GM19468 (cell line): ENCODE measurements at regions not wholly inside any gene's neighbourhood (a gene's known extent, or its start where the extent isn't known, plus 50 kb on each side); places are given as distances from the start of the nearest gene placed in this dataset.

ENCODE experiments used
- ATAC-seq: cut with Tn5 transposase; IDR thresholded peaks from one replicate; pipeline ENCODE4 v1.9.1; 2021; ENCODE audit warnings: mild to moderate bottlenecking, moderate library complexity, moderate number of reproducible peaks; ENCODE audit not compliant: unreplicated experiment; ENCODE audit errors: extremely low read depth

GRCh38 chr3:24594161-24594560, 99.5 kb upstream of the THRB start:
- no peak for ATAC-seq

- no peak for ATAC-seq
Measured at GRCh38 chr3:24595796-24596195, 101.1 kb upstream of the THRB start.

DNA sequence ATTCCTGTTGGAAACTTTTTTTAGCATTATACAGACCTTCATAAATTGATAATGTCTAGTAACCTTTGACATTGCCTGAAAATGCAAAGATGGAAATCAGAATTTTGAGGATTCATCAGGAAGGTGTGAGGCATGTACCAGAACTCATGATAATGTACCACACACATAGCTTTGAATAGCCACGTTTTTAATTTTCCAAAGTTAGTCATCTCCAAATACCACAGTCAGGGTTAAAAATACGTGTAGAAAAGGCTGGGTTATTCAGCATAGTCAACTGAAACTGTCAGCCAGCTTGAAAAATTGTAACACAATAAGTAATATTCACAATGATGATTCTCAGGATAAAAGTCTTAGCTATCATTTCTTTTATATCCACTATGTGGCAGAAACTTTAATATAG, 102.0 kb upstream of the THRB start:
- ATAC-seq = no peak

DNA sequence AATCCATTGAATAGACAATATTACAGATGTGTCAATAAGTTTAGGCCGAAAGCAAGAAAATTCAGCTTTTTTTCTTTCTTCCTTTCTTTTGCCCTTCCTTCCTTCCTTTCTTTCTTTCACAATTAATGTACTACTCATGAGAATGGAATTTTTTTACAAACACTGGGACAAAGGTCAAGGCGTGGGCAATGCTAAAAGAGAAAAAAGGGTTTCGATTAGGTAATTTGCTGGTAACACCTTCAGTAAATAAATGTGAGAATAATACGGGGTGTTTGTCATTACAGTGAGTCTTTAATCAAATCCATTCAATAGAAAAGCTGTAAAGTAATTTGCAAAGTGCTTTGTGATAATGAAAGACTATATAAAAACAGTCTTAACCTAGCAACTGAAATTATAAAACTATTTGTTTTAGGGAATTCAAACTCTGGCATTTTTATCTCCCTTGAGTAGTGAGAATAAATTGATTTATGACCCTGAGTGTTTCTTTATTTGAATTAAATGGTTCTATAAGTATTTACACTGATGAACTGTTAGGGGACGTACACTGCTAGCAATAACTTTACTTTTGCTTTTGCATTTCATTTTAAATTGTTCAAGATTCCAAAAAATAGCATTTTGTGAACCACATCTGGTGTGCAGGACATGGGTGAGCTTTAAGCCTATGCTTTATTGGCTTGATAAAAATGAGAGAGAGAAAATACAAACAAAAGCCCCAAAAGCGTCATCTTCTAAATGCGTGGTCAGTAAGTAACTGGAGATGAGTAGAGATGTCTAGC, 104.2 kb upstream of the THRB start:
- no peak for ATAC-seq

DNA sequence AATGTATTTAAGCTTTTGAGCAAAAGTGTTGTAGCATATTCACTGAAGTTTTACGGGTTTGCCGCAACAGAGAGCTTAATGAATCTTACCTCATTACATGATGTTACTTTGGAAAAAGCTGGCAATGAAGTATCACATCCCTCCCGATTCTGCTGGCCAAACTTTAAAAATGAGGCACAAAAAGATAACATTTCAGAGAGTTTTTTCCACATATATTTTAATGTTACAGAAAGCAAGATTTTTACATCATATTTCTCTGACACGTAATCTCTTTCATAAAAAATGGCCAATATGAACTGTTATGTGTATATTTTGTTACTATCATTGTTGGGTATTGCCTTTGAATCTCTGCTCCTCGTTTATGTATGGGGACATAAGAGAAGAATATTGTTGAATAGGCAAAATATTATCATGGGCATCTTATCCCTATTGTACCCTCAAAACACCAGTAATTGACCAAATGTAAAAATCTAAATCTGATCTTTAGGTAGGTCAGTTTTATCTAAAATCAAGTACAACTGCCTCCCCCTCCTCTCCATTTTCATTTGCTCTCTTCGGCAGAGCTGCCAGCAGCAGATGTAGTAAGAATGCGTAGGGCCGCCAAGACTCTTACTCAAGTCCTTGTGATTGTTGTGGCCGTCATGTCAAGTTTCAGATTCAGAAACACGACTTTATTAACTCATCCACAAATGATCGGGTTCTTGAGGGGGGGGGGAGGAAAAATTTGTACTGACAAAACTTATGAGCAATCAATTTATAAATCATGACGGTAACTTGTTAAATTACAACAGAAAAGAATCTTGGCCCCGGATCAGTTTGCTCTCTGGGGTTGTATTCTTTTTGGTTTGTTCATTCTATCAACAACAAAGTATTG, 106.7 kb upstream of the THRB start:
- ATAC-seq = no peak

DNA sequence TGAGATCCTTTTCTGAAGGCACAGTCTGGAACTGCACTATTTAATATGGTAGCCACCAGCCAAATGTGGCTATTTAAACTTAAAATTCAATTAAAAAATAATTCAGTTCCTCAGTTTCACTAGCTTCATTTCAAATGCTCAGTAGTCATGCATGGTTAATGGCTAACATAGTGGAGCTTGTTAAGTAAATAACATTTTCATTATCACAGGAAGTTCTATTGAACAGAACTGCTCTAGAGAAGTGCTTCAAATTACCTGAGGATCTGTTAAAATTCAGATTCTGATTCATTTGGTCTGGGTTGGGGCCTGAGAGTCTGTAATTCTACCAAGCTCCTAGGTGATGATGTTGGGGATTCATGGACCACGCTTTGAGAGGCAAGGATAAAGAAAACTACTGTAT, 109.6 kb upstream of the THRB start:
- ATAC-seq = no peak

- no peak for ATAC-seq
Measured at GRCh38 chr3:24605511-24606028, 110.9 kb upstream of the THRB start.

- no peak for ATAC-seq
Measured at GRCh38 chr3:24607281-24607680, 112.6 kb upstream of the THRB start.

DNA sequence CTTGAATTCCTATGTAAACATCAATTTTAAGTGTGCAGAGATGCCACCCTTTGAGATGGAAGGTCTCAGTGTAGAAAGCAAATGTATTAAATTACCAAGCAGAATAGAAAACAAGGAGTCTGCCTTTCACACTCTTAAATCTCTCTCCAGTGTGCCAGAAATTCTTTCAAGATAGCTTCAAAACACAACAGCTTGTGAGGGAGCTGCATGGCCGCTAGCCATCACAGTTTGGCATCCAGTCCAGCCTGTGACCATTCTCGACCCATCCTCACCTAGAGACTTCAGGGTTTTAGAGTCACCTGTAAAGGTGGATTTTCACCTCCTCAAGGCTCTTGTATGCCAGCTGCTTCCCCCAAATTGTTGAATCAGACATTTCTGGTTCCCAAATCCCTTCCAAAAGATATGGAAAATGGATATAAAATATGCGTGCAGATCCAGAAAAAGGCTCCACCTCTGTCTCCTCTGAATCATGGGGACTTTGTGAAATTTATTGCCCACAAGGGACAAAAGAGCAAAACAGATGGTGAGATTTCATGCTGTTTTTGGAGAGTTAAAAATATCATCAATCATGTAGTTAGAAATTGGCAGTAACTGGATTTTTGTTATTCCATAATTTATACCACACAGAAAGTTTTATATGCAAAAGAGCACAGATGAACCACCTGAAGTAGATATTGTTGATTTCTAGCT, 114.2 kb upstream of the THRB start:
- no peak for ATAC-seq

GRCh38 chr3:24614359-24614758, 119.7 kb upstream of the THRB start:
- ATAC-seq = no peak

- no peak for ATAC-seq
Measured at GRCh38 chr3:24615177-24615576, 120.5 kb upstream of the THRB start.

GRCh38 chr3:24616110-24616829, 121.6 kb upstream of the THRB start:
- no peak for ATAC-seq

DNA sequence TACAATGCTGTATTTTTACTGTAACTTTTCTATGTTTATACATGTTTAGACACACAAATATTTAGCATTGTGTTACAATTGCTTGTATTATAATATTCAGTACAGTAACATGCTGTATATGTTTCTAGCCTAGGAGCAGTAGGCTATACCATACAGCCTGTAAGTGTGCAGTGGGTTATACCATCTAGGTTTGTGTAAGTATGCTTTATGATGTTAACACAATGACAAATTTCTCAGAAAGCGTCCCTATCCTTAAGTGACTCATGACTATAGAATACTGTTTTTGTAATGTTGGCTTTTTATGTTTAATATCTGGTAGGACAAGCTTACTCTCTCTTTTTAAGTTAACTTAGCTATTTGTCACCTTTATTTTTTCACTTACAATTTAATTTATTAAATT, 127.5 kb upstream of the THRB start:
- no peak for ATAC-seq

DNA sequence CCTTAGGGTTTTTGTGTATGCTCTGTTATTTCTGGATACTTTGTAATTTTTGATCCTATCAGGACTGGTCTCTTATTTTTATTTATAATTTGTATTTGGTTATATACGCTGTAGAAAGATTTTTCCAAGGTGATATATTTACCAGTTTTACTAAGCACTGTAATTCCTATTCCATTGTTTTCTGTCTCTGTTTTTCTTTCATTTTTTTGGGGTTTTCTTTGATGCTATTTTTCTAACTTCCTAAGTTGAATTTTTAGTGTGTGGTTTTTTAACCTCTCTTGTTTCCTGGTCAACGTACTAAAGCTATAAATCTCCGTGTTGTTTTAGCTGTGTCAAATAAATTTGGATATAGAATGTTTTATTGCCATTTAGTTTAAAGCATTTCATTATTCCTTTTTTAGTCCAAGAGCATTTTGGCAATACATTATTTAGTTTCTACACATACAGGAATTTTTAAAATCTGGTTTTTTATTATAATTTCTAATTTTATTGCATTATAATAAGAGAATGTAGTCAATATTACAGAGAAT, 128.1 kb upstream of the THRB start:
- ATAC-seq = no peak

- no peak for ATAC-seq
Measured at GRCh38 chr3:24623657-24624056, 129.0 kb upstream of the THRB start.

DNA sequence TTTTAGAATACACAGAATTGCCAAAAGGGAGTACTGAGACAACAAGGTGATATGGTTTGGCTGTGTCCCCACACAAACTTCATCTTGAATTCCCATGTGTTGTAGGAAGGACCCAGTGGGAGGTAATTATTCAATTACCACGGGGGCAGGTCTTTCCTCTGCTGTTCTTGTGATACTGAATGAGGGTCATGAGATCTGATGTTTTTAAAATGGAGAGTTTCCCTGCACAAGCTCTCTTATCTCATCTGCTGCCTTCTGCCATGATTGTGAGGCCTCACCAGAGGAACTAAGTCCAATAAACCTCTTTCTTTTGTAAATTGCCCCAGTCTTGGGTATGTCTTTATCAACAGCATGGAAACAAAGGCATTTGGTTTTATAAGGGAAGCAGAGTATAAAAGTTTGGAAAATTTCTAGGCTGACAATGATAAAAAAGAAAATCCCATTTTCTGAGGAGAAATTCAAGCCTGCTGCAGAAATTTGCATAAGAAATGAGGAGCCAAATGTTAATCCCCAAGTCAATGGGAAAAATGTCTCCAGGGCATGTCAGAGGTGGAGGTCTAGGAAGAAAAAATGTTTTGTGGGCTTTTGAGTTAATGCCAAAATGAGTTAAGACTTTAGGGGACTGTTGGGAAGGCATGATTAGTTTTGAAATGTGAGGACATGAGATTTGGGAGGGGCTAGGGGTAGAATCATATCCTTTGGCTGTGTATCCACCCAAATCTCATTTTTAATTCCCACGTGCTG, 130.5 kb upstream of the THRB start:
- no peak for ATAC-seq

DNA sequence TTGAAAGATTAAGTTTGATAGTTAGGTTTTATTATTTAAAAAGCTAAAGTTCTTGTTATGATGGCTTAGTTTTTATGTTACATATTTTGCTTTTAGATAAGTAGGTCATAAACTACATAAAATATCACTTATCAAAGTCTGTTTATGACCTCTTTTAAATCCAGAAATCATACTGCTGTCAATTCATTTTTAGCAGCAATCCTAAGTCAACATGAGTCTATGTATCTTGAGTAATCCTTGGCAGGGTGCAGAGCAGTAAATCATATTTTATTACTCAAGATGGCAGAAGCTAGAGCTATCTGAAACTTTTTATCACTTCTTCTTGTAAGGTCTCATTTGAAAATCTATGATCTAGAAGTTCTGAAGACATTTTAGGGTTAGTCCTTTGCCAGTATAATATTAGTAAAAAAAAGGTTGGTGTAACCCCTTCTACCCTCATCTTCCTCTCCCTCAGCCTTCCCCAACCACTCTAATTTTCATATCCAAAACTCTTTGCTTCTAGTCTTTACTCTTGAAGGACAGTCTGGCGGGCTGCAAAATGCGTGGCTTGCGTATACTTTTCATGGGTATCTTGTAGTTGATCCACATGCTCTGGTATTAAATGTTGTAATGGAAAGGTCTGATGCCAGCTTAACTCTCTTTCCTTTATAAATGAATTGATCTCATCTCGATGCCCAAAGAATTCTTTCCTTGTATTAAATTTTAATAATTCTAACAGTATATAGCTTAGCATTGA, 134.0 kb upstream of the THRB start:
- ATAC-seq = no peak

DNA sequence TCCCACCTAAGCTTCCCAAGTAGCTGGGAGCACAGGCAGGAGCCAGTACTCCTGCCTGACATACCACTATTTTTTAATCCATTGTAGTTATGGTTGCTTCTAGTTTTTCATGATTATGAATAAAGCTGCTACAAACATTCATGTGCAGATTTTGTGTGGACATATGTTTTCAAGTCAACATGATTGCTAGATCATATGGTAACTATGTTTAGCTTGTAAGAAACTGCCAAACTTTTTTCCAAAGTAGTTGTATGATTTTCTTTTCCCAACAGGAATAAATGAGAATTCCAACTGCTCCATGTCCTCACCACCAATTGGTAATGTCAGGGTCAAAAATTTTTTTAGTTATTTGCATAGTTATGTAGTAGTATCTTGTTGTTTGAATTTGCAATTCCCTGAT, 136.8 kb upstream of the THRB start:
- no peak for ATAC-seq

DNA sequence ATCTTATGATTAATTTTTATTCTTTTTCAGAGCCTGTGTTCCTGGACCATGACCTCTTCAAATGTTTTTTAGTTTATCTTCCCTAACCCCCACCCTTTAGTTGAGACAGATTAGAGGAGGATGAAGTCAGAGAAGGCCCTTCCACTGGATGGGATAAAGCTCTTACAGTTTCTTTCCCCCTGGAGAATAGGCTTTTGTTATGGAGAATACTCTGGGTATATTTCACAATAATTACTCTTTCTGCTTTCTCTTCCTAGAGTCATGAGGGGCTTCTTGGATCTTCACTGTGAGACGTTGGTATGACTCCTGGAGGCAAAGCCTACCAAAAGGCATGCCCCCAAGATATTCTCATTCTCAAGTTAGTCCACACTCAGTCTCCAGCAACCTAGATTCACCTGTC, 144.4 kb upstream of the THRB start:
- ATAC-seq = no peak
